CD4-positive, CD25-positive, alpha-beta regulatory T cell (primary cell): ENCODE measurements at regions not wholly inside any gene's neighbourhood (a gene's known extent, or its start where the extent isn't known, plus 50 kb on each side); places are given as distances from the start of the nearest gene placed in this dataset.

Experiments
- ATAC-seq, 2 donors: fragments of 150-1000 bp; cut with Tn5 transposase; one replicate each; pipeline ENCODE4 v1.10.0; 2021; ENCODE audit warnings: low read depth in 2 of 2, moderate number of reproducible peaks in 2 of 2, moderate library complexity in 1 of 2
- DNase-seq, 3 donors: peaks; one replicate each; pipeline versions ENCODE4 v3.0.0 to v3.0.0-alpha.2; 2012 to 2022; ENCODE audit warnings: mixed read lengths in 1 of 3
- H3K27ac ChIP-seq: one replicate; pipeline ENCODE4 v1.7.0; 2013; ENCODE audit warnings: mild to moderate bottlenecking, low read length; ENCODE audit not compliant: insufficient read depth, poor library complexity, severe bottlenecking
- H3K27me3 ChIP-seq: one replicate; pipeline ENCODE4 v1.7.0; 2013; ENCODE audit warnings: low read length; ENCODE audit not compliant: control insufficient read depth, insufficient read depth
- H3K36me3 ChIP-seq: one replicate; pipeline ENCODE4 v1.7.0; 2013; ENCODE audit warnings: mild to moderate bottlenecking, low read length, moderate library complexity; ENCODE audit not compliant: control insufficient read depth, insufficient read depth
- H3K4me1 ChIP-seq: 2 replicates; pipeline ENCODE4 v1.7.0; 2013; ENCODE audit warnings: mild to moderate bottlenecking, low read length; ENCODE audit not compliant: insufficient read depth, control insufficient read depth, poor library complexity, severe bottlenecking
- H3K4me3 ChIP-seq: one replicate; pipeline ENCODE4 v1.7.0; 2013; ENCODE audit warnings: low read depth, mild to moderate bottlenecking, low read length, moderate library complexity
- H3K9me3 ChIP-seq, 2 experiments: 1 replicate in 1 of 2; 2 replicates in 1 of 2; pipeline ENCODE4 v1.7.0; 2013; ENCODE audit warnings: low read length in 2 of 2, mild to moderate bottlenecking in 1 of 2, moderate library complexity in 1 of 2; ENCODE audit not compliant: control insufficient read depth in 2 of 2
- H3K27ac Mint-ChIP-seq, 3 donors: one replicate each; pipeline ENCODE4 v1.8.0; 2020 to 2022; ENCODE audit warnings: mild to moderate bottlenecking in 3 of 3, mixed read lengths in 3 of 3, moderate library complexity in 2 of 3
- H3K27me3 Mint-ChIP-seq: one replicate; pipeline ENCODE4 v1.8.0; 2022; ENCODE audit warnings: mild to moderate bottlenecking, mixed read lengths
- H3K36me3 Mint-ChIP-seq: one replicate; pipeline ENCODE4 v1.8.0; 2020; ENCODE audit warnings: mixed read lengths
- H3K4me1 Mint-ChIP-seq, 4 donors: one replicate each; pipeline ENCODE4 v1.8.0; 2020 to 2022; ENCODE audit warnings: mixed read lengths in 4 of 4, mild to moderate bottlenecking in 1 of 4
- H3K4me3 Mint-ChIP-seq, 4 donors: one replicate each; pipeline ENCODE4 v1.8.0; 2020 to 2022; ENCODE audit warnings: mild to moderate bottlenecking in 4 of 4, mixed read lengths in 4 of 4, moderate library complexity in 3 of 4
- H3K9me3 Mint-ChIP-seq, 7 donors: one replicate each; pipeline ENCODE4 v1.8.0; 2020 to 2022; ENCODE audit warnings: mixed read lengths in 7 of 7, mild to moderate bottlenecking in 3 of 7, moderate library complexity in 2 of 7

- H3K36me3 ChIP-seq: no peaks in the 10 kb centered on the region
- H3K9me3 ChIP-seq: no peaks in the 10 kb centered on the region
- H3K4me3 ChIP-seq: no peak overlapping the region
- H3K4me3 Mint-ChIP-seq: no peak overlapping the region
- H3K36me3 Mint-ChIP-seq: no peaks in the 10 kb centered on the region
- H3K27me3 Mint-ChIP-seq: no peaks in the 10 kb centered on the region
- peaks cover 0 to 3% (median 2%) of the 10 kb centered on the region in 7 donors for H3K9me3 Mint-ChIP-seq
- H3K4me1 Mint-ChIP-seq: peaks cover 0 to 2% (median 0%) of the 10 kb centered on the region in 4 donors
- H3K27ac Mint-ChIP-seq: no peak overlapping the region
- no peaks in the 10 kb centered on the region for H3K27me3 ChIP-seq
- no peak for ATAC-seq
- H3K27ac ChIP-seq: no peak overlapping the region
- no peak for DNase-seq
- no peaks in the 10 kb centered on the region for H3K4me1 ChIP-seq
Observed at GRCh38 chr4:54541426-54542118, 116.2 kb upstream of the KIT start.

GRCh38 chr4:54542119-54542438 is 115.7 kb upstream of the KIT start:
- Mint-ChIP-seq H3K27me3 (no peaks in the 10 kb centered on the region), H3K9me3 (peaks cover 0 to 2% (median 0%) of the 10 kb centered on the region in 7 donors), H3K27ac (no peak overlapping the region), H3K4me1 (peaks cover 0 to 2% (median 0%) of the 10 kb centered on the region in 4 donors), H3K36me3 (no peaks in the 10 kb centered on the region), H3K4me3 (no peak overlapping the region)
- Histone ChIP-seq H3K36me3 (no peaks in the 10 kb centered on the region), H3K4me3 (no peak overlapping the region), H3K9me3 (no peaks in the 10 kb centered on the region), H3K4me1 (no peaks in the 10 kb centered on the region), H3K27ac (no peak overlapping the region), H3K27me3 (no peaks in the 10 kb centered on the region)
- no peak for DNase-seq
- ATAC-seq: no peak

GRCh38 chr4:54542540-54543041 is 115.2 kb upstream of the KIT start:
- Mint-ChIP-seq H3K4me1 (peaks cover 0 to 2% (median 0%) of the 10 kb centered on the region in 4 donors), H3K27me3 (no peaks in the 10 kb centered on the region), H3K9me3 (peaks cover 0 to 2% (median 0%) of the 10 kb centered on the region in 7 donors), H3K36me3 (no peaks in the 10 kb centered on the region), H3K4me3 (no peak overlapping the region), H3K27ac (no peak overlapping the region)
- H3K4me1 ChIP-seq: no peaks in the 10 kb centered on the region
- no peaks in the 10 kb centered on the region for H3K36me3 ChIP-seq
- H3K27ac ChIP-seq: no peak overlapping the region
- no peak for ATAC-seq
- no peaks in the 10 kb centered on the region for H3K9me3 ChIP-seq
- H3K4me3 ChIP-seq: no peak overlapping the region
- H3K27me3 ChIP-seq: no peaks in the 10 kb centered on the region
- no peak for DNase-seq

GRCh38 chr4:54543088-54543795 is 114.5 kb upstream of the KIT start:
- no peak for DNase-seq
- Mint-ChIP-seq H3K9me3 (peaks cover 0 to 2% (median 0%) of the 10 kb centered on the region in 7 donors), H3K4me3 (no peak overlapping the region), H3K27ac (no peak overlapping the region), H3K4me1 (peaks cover 0 to 2% (median 0%) of the 10 kb centered on the region in 4 donors), H3K27me3 (no peaks in the 10 kb centered on the region), H3K36me3 (no peaks in the 10 kb centered on the region)
- no peaks in the 10 kb centered on the region for H3K4me1 ChIP-seq
- H3K27me3 ChIP-seq: no peaks in the 10 kb centered on the region
- no peak overlapping the region for H3K4me3 ChIP-seq
- no peaks in the 10 kb centered on the region for H3K36me3 ChIP-seq
- ATAC-seq: no peak
- no peaks in the 10 kb centered on the region for H3K9me3 ChIP-seq
- H3K27ac ChIP-seq: no peak overlapping the region

- no peaks in the 10 kb centered on the region for H3K4me1 ChIP-seq
- Mint-ChIP-seq H3K4me1 (no peaks in the 10 kb centered on the region), H3K27ac (no peak overlapping the region), H3K9me3 (peaks cover 0 to 2% (median 0%) of the 10 kb centered on the region in 7 donors), H3K4me3 (no peak overlapping the region), H3K36me3 (no peaks in the 10 kb centered on the region), H3K27me3 (no peaks in the 10 kb centered on the region)
- no peaks in the 10 kb centered on the region for H3K9me3 ChIP-seq
- no peak for ATAC-seq
- H3K27me3 ChIP-seq: no peaks in the 10 kb centered on the region
- no peak overlapping the region for H3K4me3 ChIP-seq
- H3K36me3 ChIP-seq: no peaks in the 10 kb centered on the region
- H3K27ac ChIP-seq: no peak overlapping the region
- DNase-seq: no peak
Observed at GRCh38 chr4:54545663-54546424, 111.9 kb upstream of the KIT start.

- no peaks in the 10 kb centered on the region for H3K4me1 ChIP-seq
- H3K27me3 ChIP-seq: no peaks in the 10 kb centered on the region
- H3K36me3 Mint-ChIP-seq: no peaks in the 10 kb centered on the region
- H3K4me3 ChIP-seq: no peak overlapping the region
- no peaks in the 10 kb centered on the region for H3K4me1 Mint-ChIP-seq
- H3K36me3 ChIP-seq: no peaks in the 10 kb centered on the region
- H3K9me3 ChIP-seq: no peaks in the 10 kb centered on the region
- no peaks in the 10 kb centered on the region for H3K27me3 Mint-ChIP-seq
- peaks cover 0 to 2% (median 0%) of the 10 kb centered on the region in 7 donors for H3K9me3 Mint-ChIP-seq
- no peak overlapping the region for H3K27ac Mint-ChIP-seq
- H3K27ac ChIP-seq: no peak overlapping the region
- no peak overlapping the region for H3K4me3 Mint-ChIP-seq
- no peak for ATAC-seq
- no peak for DNase-seq
Observed at GRCh38 chr4:54547299-54548097, 110.3 kb upstream of the KIT start.

- Histone ChIP-seq H3K9me3 (no peaks in the 10 kb centered on the region), H3K4me3 (no peak overlapping the region), H3K4me1 (no peaks in the 10 kb centered on the region), H3K36me3 (no peaks in the 10 kb centered on the region), H3K27ac (no peak overlapping the region), H3K27me3 (no peaks in the 10 kb centered on the region)
- H3K9me3 Mint-ChIP-seq: peaks cover 0 to 5% (median 0%) of the 10 kb centered on the region in 7 donors
- no peaks in the 10 kb centered on the region for H3K27me3 Mint-ChIP-seq
- no peaks in the 10 kb centered on the region for H3K36me3 Mint-ChIP-seq
- no peak overlapping the region for H3K4me3 Mint-ChIP-seq
- no peaks in the 10 kb centered on the region for H3K4me1 Mint-ChIP-seq
- DNase-seq: no peak
- ATAC-seq: no peak
- H3K27ac Mint-ChIP-seq: no peak overlapping the region
Observed at GRCh38 chr4:54548098-54548620, 109.6 kb upstream of the KIT start.
